HepG2 (cell line): ENCODE measurements at regions not wholly inside any gene's neighbourhood (a gene's known extent, or its start where the extent isn't known, plus 50 kb on each side); places are given as distances from the start of the nearest gene placed in this dataset.

Experiments
- CREM ChIP-seq, 2 experiments: sonication (generic) in 1 of 2; formaldehyde crosslinking in 1 of 2; IDR thresholded peaks; 2 replicates each; pipeline versions ENCODE4 v1.4.0 to v1.6.1; 2016 to 2020; ENCODE audit warnings: antibody characterized with exemption in 1 of 2, mild to moderate bottlenecking in 1 of 2, missing genetic modification reagents in 1 of 2
- FOSL2 ChIP-seq: sonication (generic); formaldehyde crosslinking; IDR thresholded peaks from 2 replicates; pipeline ENCODE4 v1.4.0; 2020; ENCODE audit warnings: missing genetic modification reagents
- HNF4A ChIP-seq: sonication (generic); formaldehyde crosslinking; IDR thresholded peaks from 2 replicates; pipeline ENCODE4 v1.4.0; 2020; ENCODE audit warnings: missing genetic modification reagents
- SP1 ChIP-seq, 2 experiments: fragments of 450-650 bp in 1 of 2; sonication (generic) in 1 of 2; formaldehyde crosslinking in 1 of 2; IDR thresholded peaks; 2 replicates each; pipeline versions ENCODE4 v1.4.0 to v1.6.1; 2016 to 2020; ENCODE audit warnings: missing genetic modification reagents in 1 of 2
- ZFP41 ChIP-seq: sonication (generic); formaldehyde crosslinking; IDR thresholded peaks from 2 replicates; pipeline ENCODE4 v1.4.0; 2020; ENCODE audit warnings: mild to moderate bottlenecking, missing genetic modification reagents, borderline replicate concordance
- ZFYVE20 ChIP-seq: sonication (generic); formaldehyde crosslinking; IDR thresholded peaks from 2 replicates; pipeline ENCODE4 v1.8.0; 2023; ENCODE audit warnings: low read depth, mild to moderate bottlenecking, moderate library complexity, missing genetic modification reagents, borderline replicate concordance
- ZNF251 ChIP-seq: sonication (generic); formaldehyde crosslinking; IDR thresholded peaks from 2 replicates; pipeline ENCODE4 v1.9.0; 2021; ENCODE audit warnings: mild to moderate bottlenecking, missing genetic modification reagents
- ZNF543 ChIP-seq: sonication (generic); formaldehyde crosslinking; IDR thresholded peaks from 2 replicates; pipeline ENCODE4 v1.4.0; 2020; ENCODE audit warnings: mild to moderate bottlenecking, missing genetic modification reagents
- ZNF589 ChIP-seq: sonication (generic); formaldehyde crosslinking; conservative IDR thresholded peaks from 2 replicates; pipeline ENCODE4 v1.8.0; 2022; ENCODE audit warnings: mild to moderate bottlenecking, moderate library complexity, missing genetic modification reagents
- ZSCAN21 ChIP-seq: sonication (generic); formaldehyde crosslinking; IDR thresholded peaks from 2 replicates; pipeline ENCODE4 v1.8.0; 2022; ENCODE audit warnings: mild to moderate bottlenecking, missing genetic modification reagents, moderate library complexity, borderline replicate concordance
- TF ChIP-seq, protein P1 (sequence below): IDR thresholded peaks from 2 replicates; pipeline ENCODE4 v1.6.1; 2016; ENCODE audit warnings: low read depth, missing genetic modification reagents, missing compliant biosample characterization
- TF ChIP-seq, protein P2 (sequence below): sonication (generic); formaldehyde crosslinking; IDR thresholded peaks from 2 replicates; pipeline ENCODE4 v1.8.0; 2022; ENCODE audit warnings: mild to moderate bottlenecking, missing genetic modification reagents, borderline replicate concordance
- TF ChIP-seq, protein P3 (sequence below), 2 experiments: sonication (generic) in 1 of 2; formaldehyde crosslinking in 1 of 2; IDR thresholded peaks; 2 replicates each; pipeline versions ENCODE4 v1.6.1 to v1.9.0; 2014 to 2022; ENCODE audit warnings: antibody characterized with exemption in 1 of 2, borderline replicate concordance in 1 of 2, inconsistent platforms in 1 of 2, low read depth in 1 of 2, missing genetic modification reagents in 1 of 2
- TF ChIP-seq, protein P4 (sequence below): sonication (generic); formaldehyde crosslinking; IDR thresholded peaks from 2 replicates; pipeline ENCODE4 v1.8.1; 2023; ENCODE audit warnings: mild to moderate bottlenecking, inconsistent platforms, moderate library complexity, missing genetic modification reagents, borderline replicate concordance

DNA sequence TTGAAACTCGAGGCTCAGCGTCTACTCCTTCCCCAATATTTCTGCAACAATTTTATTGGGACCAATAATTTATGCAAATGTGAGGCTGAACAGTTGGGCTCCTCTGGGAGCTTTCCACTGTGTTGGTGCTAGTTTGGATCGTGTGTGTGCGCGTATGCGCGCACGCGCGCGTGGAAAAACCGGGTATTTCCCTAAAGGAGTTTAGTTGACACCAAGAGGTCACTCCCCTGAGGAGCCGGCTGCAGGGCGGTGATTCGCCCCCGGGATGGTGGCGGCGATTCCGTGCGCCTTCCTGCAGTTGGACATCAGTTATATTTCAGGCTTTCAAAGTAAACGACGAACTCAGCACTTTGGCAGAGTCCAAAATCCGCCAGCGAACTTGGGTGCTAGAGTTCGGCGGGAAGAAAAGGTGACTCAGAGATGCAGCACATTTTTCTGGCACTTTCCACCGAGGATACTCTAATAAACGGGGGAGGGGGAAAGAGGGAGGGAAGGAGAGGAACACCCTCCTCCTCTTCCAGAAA is 186.5 kb upstream of the FANCL start (continued):
- TF ChIP-seq, protein P1, sequence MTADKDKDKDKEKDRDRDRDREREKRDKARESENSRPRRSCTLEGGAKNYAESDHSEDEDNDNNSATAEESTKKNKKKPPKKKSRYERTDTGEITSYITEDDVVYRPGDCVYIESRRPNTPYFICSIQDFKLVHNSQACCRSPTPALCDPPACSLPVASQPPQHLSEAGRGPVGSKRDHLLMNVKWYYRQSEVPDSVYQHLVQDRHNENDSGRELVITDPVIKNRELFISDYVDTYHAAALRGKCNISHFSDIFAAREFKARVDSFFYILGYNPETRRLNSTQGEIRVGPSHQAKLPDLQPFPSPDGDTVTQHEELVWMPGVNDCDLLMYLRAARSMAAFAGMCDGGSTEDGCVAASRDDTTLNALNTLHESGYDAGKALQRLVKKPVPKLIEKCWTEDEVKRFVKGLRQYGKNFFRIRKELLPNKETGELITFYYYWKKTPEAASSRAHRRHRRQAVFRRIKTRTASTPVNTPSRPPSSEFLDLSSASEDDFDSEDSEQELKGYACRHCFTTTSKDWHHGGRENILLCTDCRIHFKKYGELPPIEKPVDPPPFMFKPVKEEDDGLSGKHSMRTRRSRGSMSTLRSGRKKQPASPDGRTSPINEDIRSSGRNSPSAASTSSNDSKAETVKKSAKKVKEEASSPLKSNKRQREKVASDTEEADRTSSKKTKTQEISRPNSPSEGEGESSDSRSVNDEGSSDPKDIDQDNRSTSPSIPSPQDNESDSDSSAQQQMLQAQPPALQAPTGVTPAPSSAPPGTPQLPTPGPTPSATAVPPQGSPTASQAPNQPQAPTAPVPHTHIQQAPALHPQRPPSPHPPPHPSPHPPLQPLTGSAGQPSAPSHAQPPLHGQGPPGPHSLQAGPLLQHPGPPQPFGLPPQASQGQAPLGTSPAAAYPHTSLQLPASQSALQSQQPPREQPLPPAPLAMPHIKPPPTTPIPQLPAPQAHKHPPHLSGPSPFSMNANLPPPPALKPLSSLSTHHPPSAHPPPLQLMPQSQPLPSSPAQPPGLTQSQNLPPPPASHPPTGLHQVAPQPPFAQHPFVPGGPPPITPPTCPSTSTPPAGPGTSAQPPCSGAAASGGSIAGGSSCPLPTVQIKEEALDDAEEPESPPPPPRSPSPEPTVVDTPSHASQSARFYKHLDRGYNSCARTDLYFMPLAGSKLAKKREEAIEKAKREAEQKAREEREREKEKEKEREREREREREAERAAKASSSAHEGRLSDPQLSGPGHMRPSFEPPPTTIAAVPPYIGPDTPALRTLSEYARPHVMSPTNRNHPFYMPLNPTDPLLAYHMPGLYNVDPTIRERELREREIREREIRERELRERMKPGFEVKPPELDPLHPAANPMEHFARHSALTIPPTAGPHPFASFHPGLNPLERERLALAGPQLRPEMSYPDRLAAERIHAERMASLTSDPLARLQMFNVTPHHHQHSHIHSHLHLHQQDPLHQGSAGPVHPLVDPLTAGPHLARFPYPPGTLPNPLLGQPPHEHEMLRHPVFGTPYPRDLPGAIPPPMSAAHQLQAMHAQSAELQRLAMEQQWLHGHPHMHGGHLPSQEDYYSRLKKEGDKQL (CRISPR knock-in tag), result no peak
- TF ChIP-seq, protein P2, sequence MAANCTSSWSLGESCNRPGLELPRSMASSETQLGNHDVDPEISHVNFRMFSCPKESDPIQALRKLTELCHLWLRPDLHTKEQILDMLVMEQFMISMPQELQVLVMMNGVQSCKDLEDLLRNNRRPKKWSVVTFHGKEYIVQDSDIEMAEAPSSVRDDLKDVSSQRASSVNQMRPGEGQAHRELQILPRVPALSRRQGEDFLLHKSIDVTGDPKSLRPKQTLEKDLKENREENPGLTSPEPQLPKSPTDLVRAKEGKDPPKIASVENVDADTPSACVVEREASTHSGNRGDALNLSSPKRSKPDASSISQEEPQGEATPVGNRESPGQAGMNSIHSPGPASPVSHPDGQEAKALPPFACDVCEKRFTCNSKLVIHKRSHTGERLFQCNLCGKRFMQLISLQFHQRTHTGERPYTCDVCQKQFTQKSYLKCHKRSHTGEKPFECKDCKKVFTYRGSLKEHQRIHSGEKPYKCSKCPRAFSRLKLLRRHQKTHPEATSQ (CRISPR knock-in tag), result no peak
- no peak for TF ChIP-seq CREM (IDR thresholded peaks at IDR 0.05)
- TF ChIP-seq CREM (CRISPR knock-in tag; IDR thresholded peaks at IDR 0.05), result no peak
- no peak for TF ChIP-seq ZNF589 (CRISPR knock-in tag)
- TF ChIP-seq, protein P3, sequence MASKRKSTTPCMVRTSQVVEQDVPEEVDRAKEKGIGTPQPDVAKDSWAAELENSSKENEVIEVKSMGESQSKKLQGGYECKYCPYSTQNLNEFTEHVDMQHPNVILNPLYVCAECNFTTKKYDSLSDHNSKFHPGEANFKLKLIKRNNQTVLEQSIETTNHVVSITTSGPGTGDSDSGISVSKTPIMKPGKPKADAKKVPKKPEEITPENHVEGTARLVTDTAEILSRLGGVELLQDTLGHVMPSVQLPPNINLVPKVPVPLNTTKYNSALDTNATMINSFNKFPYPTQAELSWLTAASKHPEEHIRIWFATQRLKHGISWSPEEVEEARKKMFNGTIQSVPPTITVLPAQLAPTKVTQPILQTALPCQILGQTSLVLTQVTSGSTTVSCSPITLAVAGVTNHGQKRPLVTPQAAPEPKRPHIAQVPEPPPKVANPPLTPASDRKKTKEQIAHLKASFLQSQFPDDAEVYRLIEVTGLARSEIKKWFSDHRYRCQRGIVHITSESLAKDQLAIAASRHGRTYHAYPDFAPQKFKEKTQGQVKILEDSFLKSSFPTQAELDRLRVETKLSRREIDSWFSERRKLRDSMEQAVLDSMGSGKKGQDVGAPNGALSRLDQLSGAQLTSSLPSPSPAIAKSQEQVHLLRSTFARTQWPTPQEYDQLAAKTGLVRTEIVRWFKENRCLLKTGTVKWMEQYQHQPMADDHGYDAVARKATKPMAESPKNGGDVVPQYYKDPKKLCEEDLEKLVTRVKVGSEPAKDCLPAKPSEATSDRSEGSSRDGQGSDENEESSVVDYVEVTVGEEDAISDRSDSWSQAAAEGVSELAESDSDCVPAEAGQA (IDR thresholded peaks at IDR 0.05; ENCODE audit: low read depth), result no peak
- TF ChIP-seq, protein P3 (CRISPR knock-in tag; IDR thresholded peaks at IDR 0.05; ENCODE audit: borderline replicate concordance), result no peak
- no peak for TF ChIP-seq ZSCAN21 (CRISPR knock-in tag)
- TF ChIP-seq, protein P4, sequence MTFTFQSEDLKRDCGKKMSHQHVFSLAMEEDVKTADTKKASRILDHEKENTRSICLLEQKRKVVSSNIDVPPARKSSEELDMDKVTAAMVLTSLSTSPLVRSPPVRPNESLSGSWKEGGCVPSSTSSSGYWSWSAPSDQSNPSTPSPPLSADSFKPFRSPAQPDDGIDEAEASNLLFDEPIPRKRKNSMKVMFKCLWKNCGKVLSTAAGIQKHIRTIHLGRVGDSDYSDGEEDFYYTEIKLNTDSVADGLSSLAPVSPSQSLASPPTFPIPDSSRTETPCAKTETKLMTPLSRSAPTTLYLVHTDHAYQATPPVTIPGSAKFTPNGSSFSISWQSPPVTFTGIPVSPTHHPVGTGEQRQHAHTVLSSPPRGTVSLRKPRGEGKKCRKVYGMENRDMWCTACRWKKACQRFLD (CRISPR knock-in tag), result 0 out of 2 replicates have a peak, but pooled peaks have one; percentile 26
- TF ChIP-seq ZNF543 (CRISPR knock-in tag), result no peak
- TF ChIP-seq SP1 (IDR thresholded peaks at IDR 0.05), result no peak
- TF ChIP-seq SP1 (CRISPR knock-in tag; IDR thresholded peaks at IDR 0.05), result no peak
- no peak for TF ChIP-seq ZNF251 (CRISPR knock-in tag)
- TF ChIP-seq HNF4A (CRISPR knock-in tag), result peak; percentile 8; the same call in 1 of the 2 replicates
- no peak for TF ChIP-seq ZFP41 (CRISPR knock-in tag)
- TF ChIP-seq FOSL2, result 0 out of 2 replicates have a peak, but pooled peaks have one; percentile 30
- TF ChIP-seq ZFYVE20, result no peak
